Putamen (tissue), 1 donor: ENCODE measurements at regions not wholly inside any gene's neighbourhood (a gene's known extent, or its start where the extent isn't known, plus 50 kb on each side); places are given as distances from the start of the nearest gene placed in this dataset.
"Not testable (repeated sequence)": the region's sequence is repeated elsewhere in the genome, so short reads cannot be mapped to it uniquely, and the experiment has no call there.

ENCODE experiments used
- DNase-seq: peaks from one replicate; pipeline ENCODE4 v3.0.0-alpha.2; 2016; ENCODE audit warnings: low spot score

DNA sequence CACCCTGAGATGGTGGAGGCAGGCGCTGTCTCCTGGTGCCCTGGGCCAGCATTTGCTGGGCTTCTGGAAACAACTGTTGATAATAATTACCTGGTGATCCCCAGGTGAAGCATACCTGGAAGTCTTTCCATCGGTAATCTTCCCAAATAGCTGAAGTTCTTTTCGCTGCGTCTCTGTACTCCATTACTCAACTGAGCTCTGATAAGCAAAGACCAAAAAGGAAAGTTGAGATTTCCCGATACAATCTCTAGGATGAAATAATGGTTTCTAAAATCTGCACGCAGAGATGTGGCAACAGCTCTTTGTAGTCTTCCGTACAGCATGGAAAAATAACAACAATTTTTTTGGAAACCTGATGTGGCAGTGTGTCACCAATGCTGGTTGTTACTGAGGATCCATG lies 226.5 kb downstream of the GATA3 start:
- no peak for DNase-seq

DNA sequence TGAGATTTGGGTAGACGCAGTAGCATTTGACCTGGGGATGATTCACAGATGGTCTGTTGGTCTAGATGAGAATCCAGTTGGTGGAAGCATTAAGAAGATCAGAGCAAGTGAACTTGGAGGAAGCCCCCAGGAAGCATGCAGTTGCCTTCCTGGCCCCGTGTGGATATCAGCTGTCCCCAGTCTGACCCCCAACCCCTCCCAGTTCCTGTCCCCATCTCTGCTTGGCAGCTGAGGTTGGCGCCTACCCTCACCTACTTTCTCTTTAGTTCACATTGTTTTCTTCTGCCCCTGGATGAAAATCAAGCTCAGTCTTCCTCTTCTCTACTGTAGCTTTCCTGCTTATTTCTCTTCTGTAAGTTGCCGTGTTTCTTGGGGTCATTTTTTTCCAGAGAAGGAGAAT lies 227.9 kb downstream of the GATA3 start:
- DNase-seq: no peak

DNA sequence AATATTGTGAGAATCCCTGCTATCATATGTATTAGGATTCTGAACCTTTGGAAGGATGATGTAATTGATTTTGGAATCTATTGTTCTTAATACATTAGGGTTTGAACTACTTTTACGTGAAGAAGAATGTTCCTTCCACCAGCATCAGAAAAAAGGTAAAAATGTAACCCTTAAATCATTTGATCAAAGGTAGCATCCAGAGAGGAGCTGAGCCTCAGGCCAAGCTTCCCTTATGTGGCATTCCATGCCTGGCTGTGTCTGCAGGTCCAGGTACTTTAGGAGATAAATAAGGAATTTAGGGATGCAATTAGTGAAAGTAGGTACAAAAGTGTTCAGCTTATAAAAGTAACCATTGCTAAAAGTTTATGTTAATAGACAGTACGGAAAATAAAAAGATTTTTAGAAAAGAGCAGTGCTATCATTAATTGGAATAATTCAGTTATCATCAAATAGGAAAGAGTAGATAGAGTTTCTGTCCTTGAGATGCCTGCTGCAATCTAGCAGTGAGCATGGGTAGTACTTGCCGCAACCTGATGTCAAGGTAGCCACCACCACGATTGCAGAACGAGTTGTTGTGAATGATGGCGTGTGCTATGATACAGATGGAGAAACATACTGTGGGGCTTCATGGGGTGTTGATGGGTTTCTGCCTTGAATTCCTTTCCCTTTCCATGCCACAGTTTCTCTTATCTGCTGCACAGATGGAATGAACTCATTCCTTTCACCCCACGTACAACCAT lies 228.8 kb downstream of the GATA3 start:
- DNase-seq: no peak

DNA sequence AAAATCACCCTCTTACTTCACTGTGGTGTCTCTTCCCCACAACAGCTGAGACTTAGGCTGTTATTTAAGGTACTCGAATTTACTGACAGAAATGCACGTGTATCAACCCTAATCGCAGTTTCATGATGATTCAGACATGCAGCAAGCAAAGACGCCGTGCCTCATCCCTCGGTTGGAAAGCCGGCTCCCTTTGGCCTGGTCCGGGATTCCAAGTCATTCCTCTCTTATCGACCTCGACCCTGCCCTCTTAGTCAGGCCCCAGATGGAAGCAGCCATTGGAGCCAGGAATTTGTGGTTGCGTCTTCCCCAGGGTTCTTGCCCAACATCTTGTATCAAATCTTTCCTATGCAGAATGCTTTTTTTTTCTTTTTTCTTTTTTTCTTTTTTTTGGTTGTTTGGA lies 229.5 kb downstream of the GATA3 start:
- DNase-seq: no peak

DNA sequence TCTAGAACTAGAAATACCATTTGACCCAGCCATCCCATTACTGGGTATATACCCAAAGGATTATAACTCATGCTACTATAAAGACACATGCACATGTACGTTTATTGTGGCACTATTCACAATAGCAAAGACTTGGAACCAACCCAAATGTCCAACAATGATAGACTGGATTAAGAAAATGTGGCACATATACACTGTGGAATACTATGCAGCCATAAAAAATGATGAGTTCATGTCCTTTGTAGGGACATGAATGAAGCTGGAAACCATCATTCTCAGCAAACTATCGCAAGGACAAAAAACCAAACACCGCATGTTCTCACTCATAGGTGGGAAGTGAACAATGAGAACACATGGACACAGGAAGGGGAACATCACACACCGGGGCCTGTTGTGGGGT lies 231.5 kb downstream of the GATA3 start:
- DNase-seq: not testable (repeated sequence)

DNA sequence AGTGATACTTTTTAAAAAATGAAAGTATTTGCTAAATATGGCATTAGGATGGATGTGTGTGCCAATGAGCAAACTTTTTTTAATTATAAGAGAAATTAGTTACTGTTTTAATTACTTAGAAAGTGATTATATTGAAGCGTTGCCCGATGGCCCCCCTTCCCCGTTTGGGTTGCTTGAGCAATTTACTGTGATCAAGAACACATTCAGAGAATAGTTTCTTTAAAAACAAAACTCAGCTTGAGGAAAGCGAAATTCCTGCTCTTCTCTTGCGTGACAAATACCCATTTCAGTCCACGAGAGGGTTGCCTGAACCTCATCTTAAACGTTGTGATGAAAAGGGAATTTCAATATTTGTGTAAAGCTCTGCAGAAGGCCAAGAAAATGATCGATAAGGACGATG lies 234.1 kb downstream of the GATA3 start:
- no peak for DNase-seq

DNA sequence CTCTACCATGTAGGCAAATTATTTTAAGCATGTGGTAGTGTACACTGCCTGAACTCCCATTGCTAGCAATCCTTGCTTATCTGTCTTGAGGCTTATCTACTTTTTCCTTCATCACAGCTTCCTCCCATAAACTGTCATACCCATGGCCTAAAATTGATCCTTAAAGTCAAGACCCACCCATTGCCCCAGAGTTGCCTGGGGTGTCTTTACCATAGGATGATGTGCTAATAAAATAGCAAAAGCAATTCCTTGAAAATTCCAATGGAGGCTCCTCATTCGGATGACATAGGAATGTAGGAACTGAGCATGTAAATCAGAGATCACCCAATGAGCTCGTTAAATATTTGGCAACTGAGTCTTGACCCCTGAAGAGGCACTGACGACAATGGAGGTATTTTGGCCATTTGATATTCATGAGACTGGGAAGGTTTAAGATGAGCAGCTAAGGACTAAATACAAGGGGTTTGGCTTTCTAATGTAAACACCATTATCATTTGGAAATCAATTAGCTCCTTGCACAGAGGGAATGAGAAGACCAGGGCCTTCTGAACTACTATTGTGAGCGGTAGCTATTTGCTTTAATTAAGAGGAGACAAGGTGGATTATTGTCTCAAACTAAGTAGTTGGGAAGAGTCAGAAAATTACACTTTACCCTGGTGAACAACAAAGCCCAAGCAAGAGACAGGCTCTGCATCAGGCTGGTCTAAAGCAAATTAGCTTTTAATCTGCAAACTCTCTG lies 234.9 kb downstream of the GATA3 start:
- DNase-seq: no peak

DNA sequence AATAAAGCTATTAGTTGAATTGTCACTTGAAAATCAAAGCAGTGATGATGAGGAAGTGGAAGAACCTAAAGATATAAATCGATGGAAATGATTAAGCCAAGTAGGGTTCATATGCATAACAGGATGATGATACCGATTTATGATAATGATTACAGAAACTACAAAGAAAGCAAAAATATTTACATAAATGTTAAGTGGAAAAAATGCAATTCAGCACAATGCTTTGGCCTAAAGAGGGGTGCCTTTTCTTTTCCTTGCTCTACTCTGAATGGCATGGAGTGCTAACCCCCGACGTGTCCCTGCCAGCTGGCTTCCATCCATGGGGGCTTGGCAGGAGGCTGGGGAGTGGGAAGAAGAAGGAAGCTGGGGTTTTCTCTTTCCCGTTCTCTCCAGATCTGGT lies 240.3 kb downstream of the GATA3 start:
- DNase-seq: no peak

DNA sequence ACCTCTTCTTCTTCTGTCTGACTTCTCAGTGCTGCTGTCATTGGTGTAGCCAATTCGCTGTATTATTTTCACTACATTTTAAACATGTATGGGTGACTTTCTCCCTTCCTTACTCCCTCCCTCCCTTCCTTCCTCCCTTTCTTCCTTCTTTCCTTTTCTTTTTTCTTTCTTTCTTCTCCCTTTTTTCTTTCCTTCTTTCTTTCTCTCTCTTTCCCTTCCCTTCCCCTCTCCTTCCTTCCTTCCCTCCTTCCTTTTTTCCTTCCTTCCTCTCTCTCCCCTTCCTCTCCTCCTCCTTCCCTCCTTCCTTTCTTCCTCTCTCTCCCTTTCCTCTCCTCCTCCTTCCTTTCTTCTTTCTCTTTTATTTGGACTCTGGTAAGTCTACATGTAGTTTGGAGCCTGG lies 240.8 kb downstream of the GATA3 start:
- no peak for DNase-seq

DNA sequence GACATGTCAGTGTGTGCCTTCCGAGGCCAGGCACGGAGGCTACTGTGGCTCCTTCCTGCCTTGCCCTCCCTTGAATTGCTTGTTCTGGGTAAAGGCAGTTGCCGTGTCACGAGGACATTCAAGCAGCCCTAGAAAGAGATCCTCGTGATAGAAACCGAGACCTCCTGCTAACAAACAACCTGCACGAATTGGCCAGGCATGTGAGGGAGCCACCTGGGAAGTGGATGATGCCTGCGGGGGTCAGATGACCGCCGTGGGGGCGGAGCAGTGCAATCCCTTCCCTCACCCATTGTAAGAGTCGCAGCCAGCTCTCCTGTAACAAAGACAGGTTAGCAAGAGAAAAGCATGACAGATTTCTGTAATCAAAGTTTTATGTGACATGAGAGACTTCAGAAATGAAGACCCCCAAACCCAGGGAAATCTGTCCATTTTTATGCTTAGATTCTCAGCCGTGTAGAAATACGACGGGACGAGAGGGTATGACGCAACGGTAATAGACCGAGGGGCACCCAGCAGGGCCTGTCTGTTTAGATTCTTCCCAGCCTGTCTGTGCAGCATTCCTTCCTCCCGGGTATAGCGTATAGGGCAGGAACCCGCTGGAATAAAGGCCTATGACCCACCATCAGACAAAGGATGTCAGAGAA lies 241.7 kb downstream of the GATA3 start:
- no peak for DNase-seq

DNA sequence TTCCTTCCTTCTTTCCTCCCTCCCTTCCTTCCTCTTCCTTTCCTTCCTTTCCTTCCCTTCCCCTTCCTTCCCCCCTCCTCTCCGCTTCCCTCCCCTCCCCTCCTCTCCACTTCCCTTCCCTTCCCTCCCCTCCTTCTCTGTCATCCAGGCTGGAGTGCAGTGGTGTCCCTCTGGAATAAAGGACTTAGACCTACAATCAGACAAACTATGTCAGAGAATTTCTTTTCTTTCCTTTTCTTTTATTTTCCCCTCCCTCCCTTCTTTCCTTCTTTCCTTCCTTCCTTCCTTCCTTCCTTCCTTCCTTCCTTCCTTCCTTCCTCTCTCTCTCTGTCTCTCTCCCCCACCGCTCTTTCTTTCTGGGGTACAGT lies 242.2 kb downstream of the GATA3 start:
- no peak for DNase-seq

DNA sequence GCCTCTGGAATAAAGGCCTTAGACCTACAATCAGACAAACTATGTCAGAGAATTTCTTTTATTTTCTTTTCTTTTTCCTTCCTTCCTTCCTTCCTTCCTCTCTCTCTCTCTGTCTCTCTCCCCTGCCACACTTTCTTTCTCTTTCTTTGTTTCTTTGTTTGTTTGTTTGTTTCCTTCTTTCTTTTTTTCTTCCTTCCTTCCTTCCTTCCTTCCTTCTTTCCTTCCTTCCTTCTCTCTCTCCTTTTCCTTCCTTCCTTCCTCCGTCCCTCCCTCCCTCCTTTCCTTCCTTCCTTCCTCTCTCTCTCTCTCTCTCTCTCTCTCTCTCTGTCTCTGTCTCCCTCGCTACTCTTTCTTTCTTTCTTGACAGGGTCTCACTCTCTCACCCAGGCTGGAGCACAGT lies 242.6 kb downstream of the GATA3 start:
- no peak for DNase-seq

DNA sequence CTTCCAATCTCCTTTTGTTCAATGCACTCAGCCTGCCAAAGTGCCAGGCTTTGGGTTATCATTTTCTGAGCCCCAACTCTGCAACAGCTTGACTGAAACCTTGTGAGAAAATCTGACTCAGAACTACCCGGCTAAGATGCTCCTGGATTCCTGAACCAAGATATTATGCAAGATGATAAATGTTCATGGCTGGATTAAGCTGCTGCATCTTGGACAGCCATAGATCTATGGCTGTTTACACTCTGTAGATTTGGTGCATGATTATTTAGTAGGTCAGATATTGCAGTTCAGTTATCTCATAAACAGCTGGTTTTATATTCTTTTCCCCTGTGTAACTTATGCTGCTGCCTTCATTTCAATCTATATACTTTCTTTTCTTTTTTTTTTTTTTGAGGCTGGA lies 243.5 kb downstream of the GATA3 start:
- DNase-seq: no peak

DNA sequence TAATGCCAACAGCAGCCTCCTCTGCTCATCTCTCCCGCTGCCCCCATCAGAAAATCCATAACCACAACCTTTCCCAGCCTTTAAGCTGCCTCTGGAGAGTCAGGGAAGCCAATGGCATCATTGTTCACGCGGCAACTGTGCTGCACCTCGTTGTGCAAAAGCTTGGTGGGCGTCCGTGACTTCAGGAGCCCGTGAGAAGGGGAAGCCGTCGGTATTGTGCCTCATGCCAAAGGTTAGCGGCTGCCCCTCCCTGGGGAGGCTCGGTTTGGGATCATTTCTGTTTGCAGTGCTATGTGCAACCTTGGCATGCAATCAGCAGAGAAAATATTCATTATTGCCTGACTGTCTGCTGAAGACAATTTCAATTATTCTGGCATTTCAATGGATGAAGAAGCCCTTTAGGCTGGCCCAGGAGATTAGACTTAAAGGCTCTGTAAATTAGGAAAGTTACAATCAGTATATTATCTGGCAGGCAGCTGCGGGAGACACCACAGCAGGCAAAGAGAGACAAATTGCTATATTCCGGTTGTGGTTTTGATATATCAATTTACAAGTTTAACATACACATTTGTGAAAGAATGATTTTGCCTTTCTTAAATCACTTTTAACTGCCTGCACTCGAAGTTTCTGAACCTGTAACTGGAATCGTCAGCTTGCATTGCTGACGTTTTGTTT lies 244.5 kb downstream of the GATA3 start:
- DNase-seq: no peak

DNA sequence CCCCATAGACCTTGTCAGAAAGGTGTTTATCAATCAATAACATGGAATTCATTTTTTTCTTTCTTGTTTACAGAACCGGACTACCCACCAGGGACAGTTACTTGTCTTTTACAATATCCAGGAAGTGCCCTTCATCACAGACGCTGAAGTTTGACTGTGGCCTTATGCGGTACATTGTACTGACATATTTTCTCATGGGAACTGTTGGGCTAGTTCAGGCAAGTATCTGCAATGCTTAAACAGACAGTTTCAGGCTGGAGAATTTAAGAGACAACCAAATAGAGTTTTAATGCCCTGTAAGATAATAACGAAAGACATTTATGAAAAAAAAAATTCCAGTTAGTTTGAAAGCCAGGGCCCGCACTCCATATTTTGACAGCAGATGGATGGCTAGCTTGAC lies 246.4 kb downstream of the GATA3 start:
- no peak for DNase-seq

DNA sequence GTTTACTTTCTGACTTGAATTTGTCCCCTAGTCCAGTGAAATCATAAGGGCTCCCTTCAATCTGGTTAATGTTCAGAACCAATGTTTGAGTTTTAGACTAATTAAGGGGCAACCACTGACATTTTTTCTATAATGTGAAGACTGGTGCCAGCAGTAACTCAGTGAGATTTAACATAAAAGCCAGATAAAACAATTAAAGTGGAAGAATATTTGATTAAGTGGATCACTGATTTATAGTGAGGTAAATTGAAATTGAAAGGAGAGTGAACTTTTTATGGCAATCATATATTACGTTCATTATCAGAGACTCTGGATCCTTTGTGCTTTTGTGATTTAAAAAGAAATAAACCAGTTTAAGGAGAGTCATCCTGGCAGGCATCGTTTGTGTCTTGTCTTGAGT lies 246.8 kb downstream of the GATA3 start:
- no peak for DNase-seq

DNA sequence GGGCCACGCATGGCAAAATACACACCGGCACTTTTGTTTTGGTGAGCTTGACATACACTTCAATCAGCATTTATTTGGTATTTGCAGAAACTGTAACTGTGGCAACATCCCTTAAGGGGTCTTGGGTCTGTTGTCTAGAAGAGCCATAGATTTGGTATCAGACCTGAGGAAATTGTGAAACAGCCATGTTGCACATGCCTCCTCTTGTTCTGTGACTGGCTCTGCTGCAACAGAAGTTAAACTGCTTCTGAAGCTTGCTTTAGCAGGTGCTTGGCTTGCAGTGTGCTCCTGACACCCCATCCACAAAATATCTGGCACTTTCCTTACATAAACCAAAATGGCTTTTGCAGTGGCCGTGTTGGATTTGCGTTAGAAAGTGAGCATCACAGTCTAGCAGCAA lies 247.3 kb downstream of the GATA3 start:
- DNase-seq: no peak

DNA sequence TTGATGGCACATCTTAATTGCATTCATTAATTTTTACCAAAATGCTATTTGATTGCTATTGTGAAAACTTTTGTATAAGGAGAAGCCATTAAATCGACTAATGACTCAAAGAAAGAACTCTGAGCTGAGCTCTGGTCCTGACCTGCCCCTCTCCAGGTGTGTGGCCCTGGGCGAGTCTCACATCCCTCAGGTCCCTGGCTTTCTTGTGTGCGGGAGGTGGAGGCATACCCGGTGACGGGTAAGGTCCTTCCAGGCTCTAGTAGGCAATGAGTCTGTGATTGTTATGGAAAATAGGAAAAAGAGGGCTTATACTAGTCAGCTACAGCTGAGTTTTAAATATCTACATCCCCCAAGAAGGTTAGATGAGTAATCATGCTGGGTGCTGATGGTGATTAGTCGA lies 248.1 kb downstream of the GATA3 start:
- no peak for DNase-seq

DNA sequence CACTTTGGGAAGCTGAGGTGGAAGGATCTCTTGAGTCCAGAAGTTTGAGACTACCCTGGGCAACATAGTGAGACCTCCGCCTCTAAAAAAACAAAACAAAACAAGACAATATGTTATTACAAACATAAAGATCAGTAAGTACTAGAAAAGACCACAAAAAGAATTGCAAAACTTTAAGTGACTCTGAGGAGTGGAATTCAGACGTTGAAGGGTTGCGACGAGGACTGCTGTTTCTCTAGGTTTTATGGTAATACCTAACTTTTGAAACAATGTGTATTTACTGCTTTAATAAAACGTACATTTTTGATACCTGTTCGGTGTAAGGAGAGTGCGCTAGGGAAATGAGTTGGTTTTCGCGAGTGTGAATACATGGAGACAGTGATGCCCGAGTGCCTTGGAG lies 250.4 kb downstream of the GATA3 start:
- no peak for DNase-seq

DNA sequence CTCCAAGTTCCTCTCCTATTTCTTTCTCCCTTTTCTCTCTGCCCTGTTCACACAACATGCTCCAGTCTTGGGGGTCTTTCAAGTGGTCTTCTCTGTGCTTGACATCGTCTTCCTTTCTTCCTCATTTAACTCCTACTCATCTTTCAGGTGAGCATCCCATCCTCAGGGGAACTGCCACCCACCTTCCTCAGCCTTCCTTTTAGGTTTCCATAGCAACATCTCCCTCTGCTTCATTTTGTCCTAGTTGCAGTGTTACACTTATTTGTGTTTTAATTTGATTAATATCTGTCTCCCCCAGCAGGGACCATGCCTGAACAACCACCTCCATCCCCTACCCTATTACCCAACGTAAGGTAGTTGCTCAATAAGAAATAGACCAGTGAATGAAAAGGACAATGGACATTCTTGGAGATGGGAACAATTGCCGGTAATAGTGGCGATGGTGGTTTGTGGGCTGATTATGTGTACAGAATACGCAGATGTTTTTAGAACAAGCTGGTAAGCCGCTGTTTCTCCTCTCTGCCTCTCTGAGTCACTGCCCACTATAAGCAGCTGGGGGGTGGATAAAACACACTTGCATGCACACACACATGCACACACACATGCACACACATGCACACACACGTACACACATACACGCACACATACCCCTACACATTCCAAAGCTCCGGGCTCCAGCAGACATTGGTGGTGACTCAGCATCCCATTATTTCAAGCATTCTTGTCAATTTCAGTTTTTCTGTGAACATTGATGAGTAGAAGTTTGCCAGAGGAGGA lies 251.6 kb downstream of the GATA3 start:
- peak; percentile 60 for DNase-seq

DNA sequence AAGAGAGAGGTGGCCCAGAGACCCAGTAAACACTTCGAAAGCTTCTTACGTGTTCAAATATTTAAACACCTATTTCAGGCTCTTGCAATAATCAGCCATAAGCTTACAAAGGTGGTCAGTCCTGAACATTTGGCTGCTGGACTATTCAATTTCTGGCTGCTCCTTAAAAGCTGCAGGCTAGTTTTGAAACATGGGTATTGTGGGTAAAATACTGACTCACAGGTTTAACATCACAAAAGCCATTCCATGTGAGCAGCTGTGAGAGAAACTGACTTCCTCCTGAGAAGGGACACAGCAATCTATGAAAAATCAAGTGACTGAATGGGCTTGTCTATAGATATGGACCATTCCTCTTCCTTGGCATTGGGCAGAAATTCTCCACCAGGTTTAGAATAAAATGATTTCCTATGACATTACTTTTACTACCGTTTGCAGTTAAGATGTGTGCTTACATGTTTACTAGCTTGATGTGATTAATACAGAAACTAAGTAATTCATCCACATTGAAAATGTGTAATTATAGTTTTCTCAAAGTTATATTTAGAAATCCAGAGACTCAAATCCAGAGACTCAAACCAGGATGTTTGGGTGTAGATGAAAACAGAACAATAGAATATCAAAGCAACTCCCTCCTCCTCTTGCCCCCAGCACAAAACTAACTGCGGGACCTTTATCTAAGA lies 252.3 kb downstream of the GATA3 start:
- DNase-seq: no peak

DNA sequence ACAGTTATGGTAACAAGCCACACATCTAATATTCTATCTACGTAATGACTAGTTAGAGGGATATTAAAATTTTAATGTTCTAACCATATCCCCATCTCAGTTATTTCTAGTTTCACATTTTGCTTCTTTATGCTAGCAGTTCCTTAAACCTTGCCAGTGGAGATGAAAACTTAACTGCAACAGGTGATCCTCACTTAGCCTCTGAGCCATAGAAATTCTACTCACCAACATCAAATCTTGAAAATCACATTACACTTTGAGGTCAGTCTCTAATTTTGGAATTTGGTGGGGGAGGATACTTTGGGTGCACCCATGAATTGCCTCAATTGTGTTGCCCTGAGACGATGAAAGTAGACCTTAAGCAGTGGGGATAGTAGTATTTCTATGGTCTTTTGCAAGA lies 256.4 kb downstream of the GATA3 start:
- DNase-seq: no peak
